Tibial nerve (tissue), 4 donors: ENCODE measurements at regions not wholly inside any gene's neighbourhood (a gene's known extent, or its start where the extent isn't known, plus 50 kb on each side); places are given as distances from the start of the nearest gene placed in this dataset.

Experiments used
- DNase-seq, 2 donors: peaks; one replicate each; pipeline ENCODE4 v3.0.0-alpha.2; 2019; ENCODE audit warnings: low spot score in 2 of 2
- H3K27ac ChIP-seq, 4 donors: fragments of 200-600 bp; sonication (generic) in 3 of 4; one replicate each; pipeline ENCODE4 v1.5.1; 2017 to 2019; ENCODE audit warnings: mild to moderate bottlenecking in 1 of 4
- H3K27me3 ChIP-seq, 2 donors: fragments of 200-600 bp; sonication (generic) in 1 of 2; one replicate each; pipeline versions ENCODE4 v1.5.1 to v1.6.0; 2017 to 2019
- H3K36me3 ChIP-seq, 3 donors: fragments of 200-600 bp; sonication (generic); one replicate each; pipeline ENCODE4 v1.5.1; 2018 to 2019
- H3K4me1 ChIP-seq, 4 donors: fragments of 200-600 bp; sonication (generic) in 3 of 4; one replicate each; pipeline ENCODE4 v1.5.1; 2017 to 2019
- H3K4me3 ChIP-seq, 4 donors: fragments of 200-600 bp; sonication (generic) in 3 of 4; one replicate each; pipeline ENCODE4 v1.5.1; 2017 to 2019; ENCODE audit warnings: mild to moderate bottlenecking in 1 of 4, moderate library complexity in 1 of 4
- H3K9me3 ChIP-seq, 4 donors: fragments of 200-600 bp; sonication (generic) in 3 of 4; one replicate each; pipeline ENCODE4 v1.5.1; 2017 to 2019
- EP300 ChIP-seq, 2 donors: sonication (generic); formaldehyde crosslinking; IDR thresholded peaks; one replicate each; pipeline ENCODE4 v1.6.1; 2017; ENCODE audit warnings: antibody characterized with exemption in 2 of 2, mild to moderate bottlenecking in 1 of 2
- POLR2A ChIP-seq, 2 donors: fragments of 450-650 bp; IDR thresholded peaks; one replicate each; pipeline ENCODE4 v1.6.1; 2017; ENCODE audit warnings: antibody characterized with exemption in 2 of 2, mild to moderate bottlenecking in 2 of 2, moderate library complexity in 2 of 2
- WGBS, 2 donors: methylation state at CpG; one replicate each; pipeline ENCODE4 v1.1.5; 2018; 5-methylcytosine and 5-hydroxymethylcytosine counted together
- TF ChIP-seq, protein P1 (sequence below), 5 experiments: fragments of 200-600 bp in 3 of 5; fragments of 450-650 bp in 2 of 5; sonication (generic) in 3 of 5; IDR thresholded peaks; one replicate each; pipeline ENCODE4 v1.5.1; 2016 to 2019; ENCODE audit warnings: antibody characterized with exemption in 5 of 5, mild to moderate bottlenecking in 3 of 5, moderate library complexity in 2 of 5

DNA sequence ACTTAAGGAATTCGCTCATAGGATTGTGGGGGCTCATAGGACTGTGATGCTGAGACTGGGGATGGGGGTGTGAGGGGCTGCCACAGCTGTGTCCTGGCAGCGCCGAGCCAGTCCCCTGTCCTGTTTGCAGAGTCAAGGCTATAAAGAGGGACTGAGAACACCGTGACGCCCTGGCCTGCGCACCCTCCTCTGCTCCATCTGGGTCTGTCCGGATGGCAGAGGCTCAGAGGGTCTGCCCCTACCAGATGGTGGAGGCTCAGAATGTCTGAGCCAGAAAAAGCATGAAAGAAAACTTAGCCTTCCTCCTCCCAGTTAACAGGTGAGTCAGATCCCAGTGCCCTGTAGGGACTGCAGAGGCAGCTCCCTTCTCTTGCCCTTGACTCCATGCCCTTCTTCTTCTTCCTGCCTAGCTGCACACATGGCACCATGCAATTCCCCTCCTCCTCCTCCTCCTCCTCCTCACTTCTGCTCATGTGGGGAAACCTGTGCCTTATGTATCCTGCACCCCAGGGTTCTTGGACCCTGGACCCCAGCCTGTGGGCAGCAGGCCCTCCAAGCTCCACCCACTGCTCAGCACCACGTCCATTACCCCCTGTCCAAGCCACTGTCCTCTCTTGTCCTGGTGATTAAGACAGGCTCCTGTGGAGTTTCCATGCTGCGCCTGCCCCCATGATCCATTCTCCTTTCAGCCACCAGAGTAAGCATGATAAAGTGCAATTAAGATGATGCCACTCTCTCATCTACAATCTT, 410.0 kb upstream of the SULF2 start:
- H3K4me3 ChIP-seq, result no peak overlapping the region
- H3K4me1 ChIP-seq, result peaks cover 0 to 5% (median 0%) of the 10 kb centered on the region in 4 donors
- H3K9me3 ChIP-seq, result no peaks in the 10 kb centered on the region
- no peak for DNase-seq
- no peak overlapping the region for H3K27ac ChIP-seq
- WGBS, 2 donors, result 89 to 93% methylated on average over 9 of the region's 9 CpGs
- no peaks in the 10 kb centered on the region for H3K27me3 ChIP-seq
- TF ChIP-seq, protein P1, sequence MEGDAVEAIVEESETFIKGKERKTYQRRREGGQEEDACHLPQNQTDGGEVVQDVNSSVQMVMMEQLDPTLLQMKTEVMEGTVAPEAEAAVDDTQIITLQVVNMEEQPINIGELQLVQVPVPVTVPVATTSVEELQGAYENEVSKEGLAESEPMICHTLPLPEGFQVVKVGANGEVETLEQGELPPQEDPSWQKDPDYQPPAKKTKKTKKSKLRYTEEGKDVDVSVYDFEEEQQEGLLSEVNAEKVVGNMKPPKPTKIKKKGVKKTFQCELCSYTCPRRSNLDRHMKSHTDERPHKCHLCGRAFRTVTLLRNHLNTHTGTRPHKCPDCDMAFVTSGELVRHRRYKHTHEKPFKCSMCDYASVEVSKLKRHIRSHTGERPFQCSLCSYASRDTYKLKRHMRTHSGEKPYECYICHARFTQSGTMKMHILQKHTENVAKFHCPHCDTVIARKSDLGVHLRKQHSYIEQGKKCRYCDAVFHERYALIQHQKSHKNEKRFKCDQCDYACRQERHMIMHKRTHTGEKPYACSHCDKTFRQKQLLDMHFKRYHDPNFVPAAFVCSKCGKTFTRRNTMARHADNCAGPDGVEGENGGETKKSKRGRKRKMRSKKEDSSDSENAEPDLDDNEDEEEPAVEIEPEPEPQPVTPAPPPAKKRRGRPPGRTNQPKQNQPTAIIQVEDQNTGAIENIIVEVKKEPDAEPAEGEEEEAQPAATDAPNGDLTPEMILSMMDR (IDR thresholded peaks at IDR 0.05), result no peak
- TF ChIP-seq POLR2A (IDR thresholded peaks at IDR 0.05) (no peak), EP300 (IDR thresholded peaks at IDR 0.05) (no peak)
- no peaks in the 10 kb centered on the region for H3K36me3 ChIP-seq

DNA sequence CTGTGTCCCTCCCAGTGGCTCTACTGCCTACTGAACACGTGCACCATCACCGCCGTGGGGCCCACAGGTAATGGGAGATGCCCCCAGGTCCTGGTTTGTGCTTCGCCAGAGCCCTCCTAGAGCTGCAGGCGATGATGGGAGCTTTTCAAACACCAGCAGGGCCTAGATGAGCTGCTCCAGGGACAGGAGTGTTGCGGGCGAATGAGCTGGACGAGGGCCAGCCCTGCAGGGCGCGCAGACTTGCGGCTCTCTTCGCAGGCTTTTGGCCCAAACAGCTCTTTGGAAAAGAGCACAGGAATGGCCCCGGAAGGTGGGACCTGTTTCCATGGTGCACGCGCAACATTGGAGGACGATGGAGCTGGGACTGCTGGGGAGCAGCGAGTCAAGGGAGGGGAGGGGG, 409.3 kb upstream of the SULF2 start:
- H3K4me3 ChIP-seq, result no peak overlapping the region
- WGBS, 2 donors, result 90 to 91% methylated on average over 17 of the region's 17 CpGs
- H3K27ac ChIP-seq, result no peak overlapping the region
- peaks cover 0 to 5% (median 0%) of the 10 kb centered on the region in 4 donors for H3K4me1 ChIP-seq
- H3K27me3 ChIP-seq, result no peaks in the 10 kb centered on the region
- TF ChIP-seq EP300 (IDR thresholded peaks at IDR 0.05), result no peak
- TF ChIP-seq, protein P1 (IDR thresholded peaks at IDR 0.05), result no peak
- no peak for TF ChIP-seq POLR2A (IDR thresholded peaks at IDR 0.05)
- no peaks in the 10 kb centered on the region for H3K36me3 ChIP-seq
- H3K9me3 ChIP-seq, result no peaks in the 10 kb centered on the region
- no peak for DNase-seq

DNA sequence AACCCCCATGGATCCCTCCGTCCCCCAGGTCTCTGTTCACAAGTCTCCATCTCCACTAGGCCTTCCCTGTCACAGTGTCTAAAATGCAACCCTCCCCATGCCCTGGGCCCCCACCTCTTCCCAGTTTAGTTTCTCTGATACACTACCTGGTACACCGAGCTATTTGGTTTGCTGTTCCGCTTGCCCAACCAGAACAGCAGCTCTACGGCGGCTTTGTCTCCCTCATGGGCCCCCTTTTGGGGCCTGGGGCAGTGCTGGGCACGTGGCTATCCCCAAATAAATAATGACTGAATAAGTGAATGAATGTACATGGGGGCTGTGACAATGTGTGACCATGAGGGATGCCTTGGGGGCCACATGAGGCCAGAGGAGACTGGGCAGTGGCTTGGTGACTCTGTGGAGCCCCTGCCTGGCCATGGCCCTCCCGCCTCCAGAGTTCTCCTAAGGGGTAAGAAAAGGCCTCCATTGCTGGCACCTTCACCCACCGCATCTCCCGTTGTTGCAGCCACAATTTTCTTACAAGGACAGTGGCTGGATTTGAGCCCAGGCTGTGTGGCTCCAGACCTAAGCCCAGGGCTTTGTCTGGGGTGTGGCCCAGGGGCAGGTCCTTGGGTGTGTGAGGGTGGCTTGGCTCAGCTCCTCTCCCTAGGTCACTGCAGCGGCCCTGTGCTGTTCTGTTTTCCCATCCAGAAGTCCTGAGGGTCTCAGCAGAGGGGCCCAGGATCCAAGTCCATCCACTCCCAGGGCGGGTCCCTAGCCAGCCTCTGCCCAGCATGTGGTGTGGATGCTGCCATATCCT, 408.5 kb upstream of the SULF2 start:
- Histone ChIP-seq H3K4me1 (peaks cover 0 to 5% (median 0%) of the 10 kb centered on the region in 4 donors), H3K36me3 (no peaks in the 10 kb centered on the region), H3K27ac (no peak overlapping the region), H3K9me3 (no peaks in the 10 kb centered on the region), H3K4me3 (no peak overlapping the region), H3K27me3 (no peaks in the 10 kb centered on the region)
- WGBS, 2 donors, result 88 to 93% methylated on average over 11 of the region's 11 CpGs
- TF ChIP-seq, protein P1 (IDR thresholded peaks at IDR 0.05), result no peak
- TF ChIP-seq EP300 (IDR thresholded peaks at IDR 0.05), result no peak
- TF ChIP-seq POLR2A (IDR thresholded peaks at IDR 0.05), result no peak
- no peak for DNase-seq

- WGBS, 2 donors, result 86 to 89% methylated on average over 10 to 12 of the region's 12 CpGs
- Histone ChIP-seq H3K4me1 (peaks cover 0 to 3% (median 0%) of the 10 kb centered on the region in 4 donors), H3K9me3 (no peaks in the 10 kb centered on the region), H3K27me3 (no peaks in the 10 kb centered on the region), H3K27ac (no peak overlapping the region), H3K36me3 (no peaks in the 10 kb centered on the region), H3K4me3 (no peak overlapping the region)
- no peak for DNase-seq
- TF ChIP-seq POLR2A (IDR thresholded peaks at IDR 0.05), result no peak
- TF ChIP-seq EP300 (IDR thresholded peaks at IDR 0.05), result no peak
- TF ChIP-seq, protein P1 (IDR thresholded peaks at IDR 0.05), result no peak
Measured at GRCh38 chr20:48192109-48192508, 406.8 kb upstream of the SULF2 start.

- Histone ChIP-seq H3K4me1 (no peaks in the 10 kb centered on the region), H3K27ac (no peak overlapping the region), H3K4me3 (no peak overlapping the region), H3K9me3 (no peaks in the 10 kb centered on the region), H3K27me3 (no peaks in the 10 kb centered on the region), H3K36me3 (no peaks in the 10 kb centered on the region)
- DNase-seq, result no peak
- no peak for TF ChIP-seq EP300 (IDR thresholded peaks at IDR 0.05)
- 85 to 90% methylated on average over 3 of the region's 3 CpGs for WGBS, 2 donors
Measured at GRCh38 chr20:48191200-48191599, 405.9 kb upstream of the SULF2 start.
